ENCODE measurements at regions not wholly inside any gene's neighbourhood (a gene's known extent, or its start where the extent isn't known, plus 50 kb on each side); places are given as distances from the start of the nearest gene placed in this dataset.

DNA sequence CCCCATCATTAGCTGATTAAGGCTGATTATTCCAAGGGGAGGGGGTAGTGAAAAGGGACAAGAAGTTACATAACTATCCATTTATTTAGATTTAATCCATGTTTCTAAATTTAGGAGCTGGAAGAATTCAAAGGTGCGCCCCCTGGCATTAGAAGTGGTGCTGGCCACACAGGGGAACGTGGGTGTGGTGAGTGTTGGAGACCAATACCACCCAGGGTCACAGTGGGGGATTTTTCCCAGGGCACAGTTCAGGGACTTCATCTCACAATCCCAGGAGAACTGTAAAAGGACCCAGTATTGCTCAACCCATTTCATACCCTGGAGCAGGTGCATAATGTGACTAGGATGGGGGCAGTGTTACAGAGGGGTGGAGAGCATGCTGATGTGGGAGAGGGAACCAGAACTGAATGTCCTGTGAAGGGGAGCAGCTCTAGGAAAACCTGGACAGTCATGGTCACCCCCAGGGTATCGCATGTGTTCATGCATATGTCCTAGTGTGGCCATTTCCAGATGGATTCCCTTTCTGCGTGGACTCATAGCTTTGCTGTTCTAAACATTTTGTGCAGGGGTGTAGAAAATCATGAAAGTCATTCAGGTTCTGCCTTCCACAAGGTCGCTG, 110.3 kb downstream of the LSM3 start:
- Histone ChIP-seq H3K36me3 (ENCODE audit: control insufficient read depth in 2 of 2, extremely low read depth in 1 of 2, insufficient read depth in 2 of 2, low read length in 2 of 2) (no peaks in the 10 kb centered on the region), H3K4me2 (ENCODE audit: insufficient read depth, low read length) (no peak overlapping the region), H3K9ac (replicated peaks; ENCODE audit: extremely low read depth, insufficient read depth, low read length) (no peak overlapping the region), H3K4me1 (ENCODE audit: control insufficient read depth, extremely low read depth, insufficient read depth, low read length) (no peaks in the 10 kb centered on the region), H4K20me1 (replicated peaks; ENCODE audit: control insufficient read depth, extremely low read depth, insufficient read depth, low read length) (no peaks in the 10 kb centered on the region), H3K4me3 (replicated peaks in 1 of 3; ENCODE audit: insufficient read depth in 1 of 3, low read depth in 1 of 3, low read length in 3 of 3) (no peak overlapping the region), H3K9me3 (replicated peaks; ENCODE audit: control insufficient read depth, insufficient read depth, low read length) (no peaks in the 10 kb centered on the region), H3K27ac (ENCODE audit: insufficient read depth, low read depth, low read length) (no peak overlapping the region), H3K27me3 (ENCODE audit: control insufficient read depth in 2 of 2, insufficient read depth in 2 of 2, low read length in 2 of 2) (peaks cover 5 to 6% of the 10 kb centered on the region in 2 experiments), H3K79me2 (ENCODE audit: control insufficient read depth, insufficient read depth, low read length) (no peaks in the 10 kb centered on the region), H2AFZ (ENCODE audit: low read depth, low read length) (no peak overlapping the region), H3K9me1 (replicated peaks; ENCODE audit: control insufficient read depth, extremely low read depth, insufficient read depth, low read length) (no peaks in the 10 kb centered on the region)
- POLR2A ChIA-PET, result no interaction called here
- FAIRE-seq, result no peak
- intact Hi-C loops (cut with micrococcal nuclease) (no loop called here), dilution Hi-C loops (cut with MboI; ENCODE audit: extremely low pct_ligation_motif_present, low sequenced_read_pairs) (no loop called here)
- TF ChIP-seq FOS (IDR thresholded peaks at IDR 0.05; ENCODE audit: borderline replicate concordance, insufficient read depth, low read length) (no peak), POLR2AphosphoS5 (IDR thresholded peaks at IDR 0.05; ENCODE audit: insufficient read depth, low read depth, low read length) (no peak), JUN (IDR thresholded peaks at IDR 0.05; ENCODE audit: borderline replicate concordance, insufficient read depth, insufficient read length, low read depth) (no peak), MAX (IDR thresholded peaks at IDR 0.05; ENCODE audit: insufficient read depth, insufficient read length) (no peak), MYC (IDR thresholded peaks at IDR 0.05; ENCODE audit: low read depth, low read length) (no peak), POLR2A (IDR thresholded peaks at IDR 0.05; ENCODE audit: low read depth, low read length) (no peak), GATA2 (IDR thresholded peaks at IDR 0.05; ENCODE audit: insufficient read depth, insufficient read length, low read depth, low read length) (no peak), EZH2 (IDR thresholded peaks at IDR 0.05; ENCODE audit: borderline replicate concordance, low read depth, low read length, severe bottlenecking) (no peak)
- TF ChIP-seq, protein P1, sequence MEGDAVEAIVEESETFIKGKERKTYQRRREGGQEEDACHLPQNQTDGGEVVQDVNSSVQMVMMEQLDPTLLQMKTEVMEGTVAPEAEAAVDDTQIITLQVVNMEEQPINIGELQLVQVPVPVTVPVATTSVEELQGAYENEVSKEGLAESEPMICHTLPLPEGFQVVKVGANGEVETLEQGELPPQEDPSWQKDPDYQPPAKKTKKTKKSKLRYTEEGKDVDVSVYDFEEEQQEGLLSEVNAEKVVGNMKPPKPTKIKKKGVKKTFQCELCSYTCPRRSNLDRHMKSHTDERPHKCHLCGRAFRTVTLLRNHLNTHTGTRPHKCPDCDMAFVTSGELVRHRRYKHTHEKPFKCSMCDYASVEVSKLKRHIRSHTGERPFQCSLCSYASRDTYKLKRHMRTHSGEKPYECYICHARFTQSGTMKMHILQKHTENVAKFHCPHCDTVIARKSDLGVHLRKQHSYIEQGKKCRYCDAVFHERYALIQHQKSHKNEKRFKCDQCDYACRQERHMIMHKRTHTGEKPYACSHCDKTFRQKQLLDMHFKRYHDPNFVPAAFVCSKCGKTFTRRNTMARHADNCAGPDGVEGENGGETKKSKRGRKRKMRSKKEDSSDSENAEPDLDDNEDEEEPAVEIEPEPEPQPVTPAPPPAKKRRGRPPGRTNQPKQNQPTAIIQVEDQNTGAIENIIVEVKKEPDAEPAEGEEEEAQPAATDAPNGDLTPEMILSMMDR (IDR thresholded peaks at IDR 0.05; ENCODE audit: extremely low read depth in 1 of 2, insufficient read depth in 1 of 2, low read depth in 1 of 2, low read length in 2 of 2), result no peak
- CTCF ChIA-PET, result interaction anchor here (0.7 to 1.7 kb wide), 7 partner anchors 12 to 392 kb away, joined by 3 to 4 read pairs (median 3); no protein-coding TSS in a partner anchor
- no TSS peak for BruUV-seq (replicated peaks)
- no peak for DNase-seq (ENCODE audit: low read depth, low spot score)
